Neuronal stem cell (in vitro differentiated cells): ENCODE measurements at regions not wholly inside any gene's neighbourhood (a gene's known extent, or its start where the extent isn't known, plus 50 kb on each side); places are given as distances from the start of the nearest gene placed in this dataset.

Source experiments
- DNase-seq: peaks from one replicate; pipeline ENCODE4 v3.0.0-alpha.2; 2013; ENCODE audit warnings: low spot score
- H2AFZ ChIP-seq: one replicate; pipeline ENCODE4 v1.6.1; 2013; ENCODE audit warnings: mild to moderate bottlenecking, low read length, inconsistent platforms
- H2AK5ac ChIP-seq: 2 replicates; pipeline ENCODE4 v1.6.1; 2013; ENCODE audit warnings: low read depth, mild to moderate bottlenecking, inconsistent platforms, low read length, moderate library complexity, mixed read lengths
- H2BK120ac ChIP-seq: 2 replicates; pipeline ENCODE4 v1.6.1; 2013; ENCODE audit warnings: low read depth, mild to moderate bottlenecking, inconsistent platforms, low read length, moderate library complexity, mixed read lengths
- H2BK12ac ChIP-seq: one replicate; pipeline ENCODE4 v1.6.1; 2013; ENCODE audit warnings: low read length, inconsistent platforms
- H2BK15ac ChIP-seq: 2 replicates; pipeline ENCODE4 v1.6.1; 2013; ENCODE audit warnings: mild to moderate bottlenecking, low read length, inconsistent platforms, mixed read lengths
- H2BK5ac ChIP-seq: one replicate; pipeline ENCODE4 v1.6.1; 2013; ENCODE audit warnings: inconsistent platforms, mild to moderate bottlenecking, low read length, moderate library complexity
- H3K14ac ChIP-seq: one replicate; pipeline ENCODE4 v1.6.1; 2013; ENCODE audit warnings: low read length, inconsistent platforms
- H3K18ac ChIP-seq: 2 replicates; pipeline ENCODE4 v1.6.1; 2013; ENCODE audit warnings: low read length, inconsistent platforms
- H3K23ac ChIP-seq: 2 replicates; pipeline ENCODE4 v1.6.1; 2013; ENCODE audit warnings: low read depth, mild to moderate bottlenecking, mixed read lengths, low read length, inconsistent platforms; ENCODE audit not compliant: poor library complexity
- H3K27ac ChIP-seq: replicated peaks from 3 replicates; pipeline ENCODE4 v1.5.1; 2013; ENCODE audit warnings: low read length, inconsistent platforms
- H3K27me3 ChIP-seq, 3 experiments: 2 replicates each; pipeline ENCODE4 v1.6.1; 2013; ENCODE audit warnings: low read length in 3 of 3, mild to moderate bottlenecking in 2 of 3, inconsistent platforms in 1 of 3, low read depth in 1 of 3, mixed read lengths in 1 of 3, moderate library complexity in 1 of 3; ENCODE audit not compliant: control insufficient read depth in 3 of 3, insufficient read depth in 3 of 3
- H3K36me3 ChIP-seq, 2 donors: replicated peaks in 1 of 2; 2 replicates each; pipeline ENCODE4 v1.6.1; 2013; ENCODE audit warnings: low read length in 2 of 2; ENCODE audit not compliant: control insufficient read depth in 2 of 2, insufficient read depth in 2 of 2
- H3K4ac ChIP-seq: 2 replicates; pipeline ENCODE4 v1.6.1; 2013; ENCODE audit warnings: inconsistent platforms, mild to moderate bottlenecking, low read length, moderate library complexity
- H3K4me1 ChIP-seq, 2 donors: 1 replicate in 1 of 2; 2 replicates in 1 of 2; pipeline ENCODE4 v1.6.1; 2013; ENCODE audit warnings: low read length in 2 of 2, low read depth in 1 of 2; ENCODE audit not compliant: control insufficient read depth in 2 of 2, insufficient read depth in 1 of 2
- H3K4me2 ChIP-seq: one replicate; pipeline ENCODE4 v1.6.1; 2013; ENCODE audit warnings: mild to moderate bottlenecking, low read length, inconsistent platforms; ENCODE audit not compliant: insufficient read depth, poor library complexity, severe bottlenecking
- H3K4me3 ChIP-seq, 2 donors: 2 replicates each; pipeline ENCODE4 v1.5.1; 2013; ENCODE audit warnings: low read length in 2 of 2, mild to moderate bottlenecking in 2 of 2, inconsistent platforms in 1 of 2, moderate library complexity in 1 of 2
- H3K79me1 ChIP-seq: one replicate; pipeline ENCODE4 v1.6.1; 2013; ENCODE audit warnings: low read depth, mild to moderate bottlenecking, inconsistent platforms, low read length, moderate library complexity
- H3K9ac ChIP-seq: one replicate; pipeline ENCODE4 v1.6.1; 2013; ENCODE audit warnings: mild to moderate bottlenecking, low read depth, low read length, inconsistent platforms; ENCODE audit not compliant: poor library complexity
- H3K9me3 ChIP-seq, 2 donors: replicated peaks in 1 of 2; 2 replicates each; pipeline versions ENCODE3 to v1.6.1; 2013; ENCODE audit warnings: low read length in 2 of 2, mild to moderate bottlenecking in 2 of 2, inconsistent platforms in 1 of 2, low read depth in 1 of 2, mixed read lengths in 1 of 2, moderate library complexity in 1 of 2; ENCODE audit not compliant: control insufficient read depth in 2 of 2, insufficient read depth in 1 of 2
- H4K8ac ChIP-seq: one replicate; pipeline ENCODE4 v1.6.1; 2013; ENCODE audit warnings: low read depth, mild to moderate bottlenecking, inconsistent platforms, low read length, moderate library complexity
- H4K91ac ChIP-seq: one replicate; pipeline ENCODE4 v1.6.1; 2013; ENCODE audit warnings: low read length, low read depth, mild to moderate bottlenecking, inconsistent platforms; ENCODE audit not compliant: poor library complexity
- WGBS, 2 donors: extraction: QIAGEN DNeasy Blood & Tissue Kit; methylation state at CpG; one replicate each; pipeline ENCODE4 v1.1.7; 2013; ENCODE audit warnings: missing lambda C conversion rate in 2 of 2, mixed read lengths in 1 of 2; ENCODE audit not compliant: insufficient read length in 2 of 2, insufficient replicate concordance in 1 of 2; ENCODE audit errors: extremely low coverage in 2 of 2; 5-methylcytosine and 5-hydroxymethylcytosine counted together

DNA sequence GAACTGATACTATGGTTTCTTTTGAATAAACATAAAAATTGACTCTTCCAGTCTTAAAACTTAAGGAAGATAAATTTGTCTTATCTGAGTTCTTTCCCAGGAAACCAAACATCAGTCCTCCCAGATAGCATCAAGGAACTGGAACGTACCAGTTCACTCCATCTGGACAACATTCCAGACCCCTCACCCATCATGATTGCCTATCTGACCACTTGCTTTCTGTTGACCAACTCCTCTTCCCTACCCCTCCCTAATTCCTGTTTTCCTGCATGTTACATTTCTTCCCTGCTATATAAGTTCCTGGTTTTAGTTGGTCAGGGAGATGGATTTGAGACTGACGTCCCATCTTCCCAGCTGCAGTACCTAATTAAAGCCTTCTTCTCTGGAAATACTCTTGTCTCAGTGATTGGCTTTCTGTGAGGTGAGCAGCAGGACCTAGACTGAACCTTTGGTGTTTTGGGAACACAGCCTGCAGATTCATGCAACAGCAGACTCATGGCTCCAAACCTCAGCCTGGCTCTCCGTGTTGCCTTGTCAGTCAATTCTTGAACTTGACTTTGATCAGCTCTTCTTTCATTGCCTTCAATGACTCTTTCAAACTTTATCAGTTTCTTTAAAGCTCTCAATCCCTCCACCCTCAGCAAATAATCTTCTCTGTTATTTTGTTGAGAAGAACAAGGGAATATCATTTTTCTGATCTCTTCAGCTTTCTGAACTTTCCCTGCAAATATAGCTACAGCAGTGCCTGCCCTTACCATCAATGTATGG, 123.6 kb downstream of the RPL22L1 start:
- H3K4me3 ChIP-seq, result no peak overlapping the region

DNA sequence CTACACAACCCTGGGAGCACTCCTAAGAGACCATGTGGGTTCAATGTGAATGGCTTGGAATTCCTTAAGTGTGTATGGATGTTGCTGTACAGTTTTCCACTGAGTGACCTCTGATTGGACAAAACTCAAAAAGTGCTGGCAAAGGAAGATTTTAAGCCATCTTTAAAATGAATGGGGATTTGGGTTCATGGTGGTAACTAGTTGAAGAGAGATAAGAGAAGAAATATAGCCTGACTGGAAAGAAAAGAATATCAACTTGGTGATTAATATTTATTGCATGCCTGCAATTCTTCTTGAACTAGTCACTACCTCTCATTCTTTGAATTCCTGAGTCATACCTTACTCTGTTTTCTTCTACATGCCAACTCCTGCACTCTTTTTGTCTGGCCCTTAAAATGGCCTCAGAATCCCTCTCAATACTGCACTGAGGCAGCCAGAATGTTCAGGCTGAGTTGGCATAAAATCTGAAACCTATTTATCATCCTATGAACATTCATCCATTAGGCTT, 124.7 kb downstream of the RPL22L1 start:
- H3K4me1 ChIP-seq, result no peaks in the 10 kb centered on the region
- no peak overlapping the region for H3K18ac ChIP-seq
- H3K23ac ChIP-seq, result no peak overlapping the region
- no peak overlapping the region for H3K9ac ChIP-seq
- H2BK120ac ChIP-seq, result no peak overlapping the region
- H2AFZ ChIP-seq, result no peak overlapping the region
- H3K4me3 ChIP-seq, result no peak overlapping the region
- DNase-seq, result no peak
- no peak overlapping the region for H2BK5ac ChIP-seq
- no peak overlapping the region for H3K4me2 ChIP-seq
- H4K91ac ChIP-seq, result no peak overlapping the region
- H3K9me3 ChIP-seq, result no peaks in the 10 kb centered on the region
- H3K14ac ChIP-seq, result no peak overlapping the region
- H3K36me3 ChIP-seq, result no peaks in the 10 kb centered on the region
- H2BK12ac ChIP-seq, result no peak overlapping the region
- no peaks in the 10 kb centered on the region for H3K27me3 ChIP-seq
- no peaks in the 10 kb centered on the region for H3K79me1 ChIP-seq
- H2BK15ac ChIP-seq, result no peak overlapping the region
- H3K27ac ChIP-seq, result no peak overlapping the region
- no peak overlapping the region for H3K4ac ChIP-seq
- no peak overlapping the region for H4K8ac ChIP-seq
- no peak overlapping the region for H2AK5ac ChIP-seq

More for the DNA sequence above, 123.6 kb downstream of the RPL22L1 start:
- Histone ChIP-seq H3K27ac (no peak overlapping the region), H3K4ac (no peak overlapping the region), H3K9me3 (no peaks in the 10 kb centered on the region), H3K36me3 (no peaks in the 10 kb centered on the region), H2AK5ac (no peak overlapping the region), H3K4me2 (no peak overlapping the region), H3K9ac (no peak overlapping the region), H2BK12ac (no peak overlapping the region), H2BK5ac (no peak overlapping the region), H3K27me3 (no peaks in the 10 kb centered on the region), H3K79me1 (no peaks in the 10 kb centered on the region), H2AFZ (no peak overlapping the region), H3K23ac (no peak overlapping the region), H3K18ac (no peak overlapping the region), H4K91ac (no peak overlapping the region), H2BK120ac (no peak overlapping the region), H3K4me1 (no peaks in the 10 kb centered on the region), H2BK15ac (no peak overlapping the region), H4K8ac (no peak overlapping the region), H3K14ac (no peak overlapping the region)
- no CpG with 5 or more reads among the region's 3 CpGs for WGBS, 2 donors
- no peak for DNase-seq

DNA sequence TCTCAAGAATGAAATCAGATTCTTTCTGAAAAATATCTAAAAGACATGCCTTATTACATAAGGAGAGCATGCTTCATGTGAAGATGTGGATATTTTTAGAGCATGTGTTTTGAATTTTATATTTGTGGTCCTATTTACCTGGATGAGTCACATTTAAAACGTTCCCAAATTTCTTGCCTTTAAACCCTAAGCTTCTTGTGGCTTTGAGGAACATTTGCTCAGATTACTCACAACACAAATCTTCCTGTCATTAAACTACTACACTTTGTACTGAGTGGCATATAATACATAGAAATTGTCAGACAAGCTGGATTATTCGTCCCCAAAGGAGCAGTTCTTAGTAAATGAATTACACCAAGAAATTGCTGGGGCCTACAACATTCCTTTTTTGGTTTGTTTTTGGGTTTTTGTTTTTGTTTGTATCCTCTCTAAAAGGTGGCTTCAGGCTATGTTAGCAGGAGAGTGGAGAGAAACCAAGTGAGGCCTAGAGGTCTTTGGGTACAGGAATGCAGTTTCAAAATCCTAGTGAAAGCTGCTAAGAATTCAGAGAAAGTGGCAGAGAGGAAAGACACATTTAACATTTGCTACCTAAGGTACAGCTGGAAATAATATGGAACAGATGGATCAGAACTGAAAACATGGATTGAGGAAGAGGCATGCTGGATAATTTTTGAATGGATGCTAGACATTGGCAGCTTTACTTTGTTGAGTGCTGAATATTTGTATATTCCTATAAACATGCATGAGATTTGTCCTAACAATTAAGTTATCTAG, 128.1 kb downstream of the RPL22L1 start:
- Histone ChIP-seq H2BK12ac (no peak overlapping the region), H3K36me3 (no peaks in the 10 kb centered on the region), H3K9ac (no peak overlapping the region), H4K91ac (no peak overlapping the region), H3K18ac (no peak overlapping the region), H2BK120ac (no peak overlapping the region), H3K14ac (no peak overlapping the region), H3K23ac (no peak overlapping the region), H3K4me3 (no peak overlapping the region), H3K27ac (no peak overlapping the region), H3K79me1 (no peaks in the 10 kb centered on the region), H3K4me2 (no peak overlapping the region), H3K4ac (no peak overlapping the region), H3K27me3 (no peaks in the 10 kb centered on the region), H2BK5ac (no peak overlapping the region), H3K9me3 (no peaks in the 10 kb centered on the region), H2AFZ (no peak overlapping the region), H4K8ac (no peak overlapping the region), H2BK15ac (no peak overlapping the region), H2AK5ac (no peak overlapping the region), H3K4me1 (no peaks in the 10 kb centered on the region)
- no peak for DNase-seq
- no CpG with 5 or more reads among the region's 2 CpGs for WGBS, 2 donors
